ENCODE measurements at regions not wholly inside any gene's neighbourhood (a gene's known extent, or its start where the extent isn't known, plus 50 kb on each side); places are given as distances from the start of the nearest gene placed in this dataset.
"Not testable (repeated sequence)": the region's sequence is repeated elsewhere in the genome, so short reads cannot be mapped to it uniquely, and the experiment has no call there.

- TF ChIP-seq CTCF (IDR thresholded peaks at IDR 0.05; ENCODE audit: extremely low read depth, insufficient read depth, missing control alignments): no peak
- in situ Hi-C loops (cut with MboI; ENCODE audit: low pct_unique_long_range_greater_than_20kb, low sequenced_read_pairs, unreplicated experiment): no loop called here
- no peak for DNase-seq (ENCODE audit: low spot score)
These were observed 126.8 kb upstream of the BEND6 start for GRCh38 chr6:56827908-56828649.

- DNase-seq (ENCODE audit: low spot score); in situ Hi-C loops (cut with MboI; ENCODE audit: low pct_unique_long_range_greater_than_20kb, low sequenced_read_pairs, unreplicated experiment): not testable (repeated sequence)
These were observed 130.5 kb upstream of the BEND6 start for GRCh38 chr6:56824431-56824830.

GRCh38 chr6:56821005-56821432 lies 133.9 kb upstream of the BEND6 start:
- TF ChIP-seq CTCF (IDR thresholded peaks at IDR 0.05; ENCODE audit: extremely low read depth, insufficient read depth, missing control alignments): no peak
- in situ Hi-C loops (cut with MboI; ENCODE audit: low pct_unique_long_range_greater_than_20kb, low sequenced_read_pairs, unreplicated experiment): no loop called here
- no peak for DNase-seq (ENCODE audit: low spot score)

- in situ Hi-C loops (cut with MboI; ENCODE audit: low pct_unique_long_range_greater_than_20kb, low sequenced_read_pairs, unreplicated experiment): no loop called here
- DNase-seq (ENCODE audit: low spot score): no peak
- no peak for TF ChIP-seq CTCF (IDR thresholded peaks at IDR 0.05; ENCODE audit: extremely low read depth, insufficient read depth, missing control alignments)
These were observed 134.8 kb upstream of the BEND6 start for GRCh38 chr6:56820060-56820459.

- in situ Hi-C loops (cut with MboI; ENCODE audit: low pct_unique_long_range_greater_than_20kb, low sequenced_read_pairs, unreplicated experiment): no loop called here
- TF ChIP-seq CTCF (IDR thresholded peaks at IDR 0.05; ENCODE audit: extremely low read depth, insufficient read depth, missing control alignments): no peak
- DNase-seq (ENCODE audit: low spot score): no peak
These were observed 135.3 kb upstream of the BEND6 start for GRCh38 chr6:56819604-56820003.

GRCh38 chr6:56816370-56816769 lies 138.5 kb upstream of the BEND6 start:
- no peak for DNase-seq (ENCODE audit: low spot score)
- TF ChIP-seq CTCF (IDR thresholded peaks at IDR 0.05; ENCODE audit: extremely low read depth, insufficient read depth, missing control alignments): no peak
- in situ Hi-C loops (cut with MboI; ENCODE audit: low pct_unique_long_range_greater_than_20kb, low sequenced_read_pairs, unreplicated experiment): no loop called here

- in situ Hi-C loops (cut with MboI; ENCODE audit: low pct_unique_long_range_greater_than_20kb, low sequenced_read_pairs, unreplicated experiment): no loop called here
- no peak for TF ChIP-seq CTCF (IDR thresholded peaks at IDR 0.05; ENCODE audit: extremely low read depth, insufficient read depth, missing control alignments)
- no peak for DNase-seq (ENCODE audit: low spot score)
These were observed 139.5 kb upstream of the BEND6 start for GRCh38 chr6:56815436-56815835.
